ENCODE measurements at regions not wholly inside any gene's neighbourhood (a gene's known extent, or its start where the extent isn't known, plus 50 kb on each side); places are given as distances from the start of the nearest gene placed in this dataset.

GRCh38 chr6:133833949-133834359 is 55.0 kb upstream of the TCF21 start:
- TF ChIP-seq, protein P1, sequence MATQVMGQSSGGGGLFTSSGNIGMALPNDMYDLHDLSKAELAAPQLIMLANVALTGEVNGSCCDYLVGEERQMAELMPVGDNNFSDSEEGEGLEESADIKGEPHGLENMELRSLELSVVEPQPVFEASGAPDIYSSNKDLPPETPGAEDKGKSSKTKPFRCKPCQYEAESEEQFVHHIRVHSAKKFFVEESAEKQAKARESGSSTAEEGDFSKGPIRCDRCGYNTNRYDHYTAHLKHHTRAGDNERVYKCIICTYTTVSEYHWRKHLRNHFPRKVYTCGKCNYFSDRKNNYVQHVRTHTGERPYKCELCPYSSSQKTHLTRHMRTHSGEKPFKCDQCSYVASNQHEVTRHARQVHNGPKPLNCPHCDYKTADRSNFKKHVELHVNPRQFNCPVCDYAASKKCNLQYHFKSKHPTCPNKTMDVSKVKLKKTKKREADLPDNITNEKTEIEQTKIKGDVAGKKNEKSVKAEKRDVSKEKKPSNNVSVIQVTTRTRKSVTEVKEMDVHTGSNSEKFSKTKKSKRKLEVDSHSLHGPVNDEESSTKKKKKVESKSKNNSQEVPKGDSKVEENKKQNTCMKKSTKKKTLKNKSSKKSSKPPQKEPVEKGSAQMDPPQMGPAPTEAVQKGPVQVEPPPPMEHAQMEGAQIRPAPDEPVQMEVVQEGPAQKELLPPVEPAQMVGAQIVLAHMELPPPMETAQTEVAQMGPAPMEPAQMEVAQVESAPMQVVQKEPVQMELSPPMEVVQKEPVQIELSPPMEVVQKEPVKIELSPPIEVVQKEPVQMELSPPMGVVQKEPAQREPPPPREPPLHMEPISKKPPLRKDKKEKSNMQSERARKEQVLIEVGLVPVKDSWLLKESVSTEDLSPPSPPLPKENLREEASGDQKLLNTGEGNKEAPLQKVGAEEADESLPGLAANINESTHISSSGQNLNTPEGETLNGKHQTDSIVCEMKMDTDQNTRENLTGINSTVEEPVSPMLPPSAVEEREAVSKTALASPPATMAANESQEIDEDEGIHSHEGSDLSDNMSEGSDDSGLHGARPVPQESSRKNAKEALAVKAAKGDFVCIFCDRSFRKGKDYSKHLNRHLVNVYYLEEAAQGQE (IDR thresholded peaks at IDR 0.05; ENCODE audit: low read depth, low read length) = no peak
- TF ChIP-seq CTCF (IDR thresholded peaks at IDR 0.05) (no peak), RXRA (IDR thresholded peaks at IDR 0.05; ENCODE audit: borderline replicate concordance, low read depth) (no peak), YY1 (IDR thresholded peaks at IDR 0.05; ENCODE audit: low read depth) (no peak), GATA2 (CRISPR knock-in tag; IDR thresholded peaks at IDR 0.05) (no peak), SMC3 (IDR thresholded peaks at IDR 0.05; ENCODE audit: low read depth, low read length) (no peak), EZH2phosphoT487 (IDR thresholded peaks at IDR 0.05; ENCODE audit: borderline replicate concordance, low read depth) (no peak), JUND (IDR thresholded peaks at IDR 0.05) (no peak), TCF12 (IDR thresholded peaks at IDR 0.05) (no peak), MXI1 (IDR thresholded peaks at IDR 0.05; ENCODE audit: low read depth, low read length) (no peak), FOXM1 (IDR thresholded peaks at IDR 0.05; ENCODE audit: low read depth) (no peak)
- TF ChIP-seq, protein P2, sequence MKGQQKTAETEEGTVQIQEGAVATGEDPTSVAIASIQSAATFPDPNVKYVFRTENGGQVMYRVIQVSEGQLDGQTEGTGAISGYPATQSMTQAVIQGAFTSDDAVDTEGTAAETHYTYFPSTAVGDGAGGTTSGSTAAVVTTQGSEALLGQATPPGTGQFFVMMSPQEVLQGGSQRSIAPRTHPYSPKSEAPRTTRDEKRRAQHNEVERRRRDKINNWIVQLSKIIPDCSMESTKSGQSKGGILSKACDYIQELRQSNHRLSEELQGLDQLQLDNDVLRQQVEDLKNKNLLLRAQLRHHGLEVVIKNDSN (IDR thresholded peaks at IDR 0.05; ENCODE audit: borderline replicate concordance, low read depth) = no peak
